K562 (cell line): ENCODE measurements at regions not wholly inside any gene's neighbourhood (a gene's known extent, or its start where the extent isn't known, plus 50 kb on each side); places are given as distances from the start of the nearest gene placed in this dataset.

ENCODE experiments used
- ATAC-seq: fragments of 200-7000 bp; cut with Tn5 transposase; 3 replicates; pipeline ENCODE4 v1.9.1; 2020; ENCODE audit warnings: moderate library complexity
- BruUV-seq: library from RNA; stranded (reverse); fragments of 400-500 nt; replicated peaks from 2 replicates; lab custom pipeline; 2021; lab: Mats Ljungman, UMichigan
- CTCF ChIA-PET: fragments of 300-600 bp; formaldehyde crosslinking; extraction: SDS; loops from one replicate; lab custom pipeline; 2021; ENCODE audit warnings: low intra/inter-chr PET ratio; lab: Yijun Ruan, JAX
- POLR2A ChIA-PET: fragments of 300-600, 350-650 bp; sonication (Branson Sonifier 250); formaldehyde crosslinking; extraction: SDS; loops from one replicate; lab custom pipeline; 2021; ENCODE audit warnings: antibody characterized with exemption, inconsistent platforms; lab: Yijun Ruan, JAX
- DNase-seq, 4 experiments: peaks; one replicate each; pipeline versions ENCODE4 v3.0.0 to v3.0.0-alpha.2; 2011 to 2018; ENCODE audit warnings: low spot score in 3 of 4, mixed read lengths in 3 of 4; ENCODE audit errors: extremely low read depth in 1 of 4
- FAIRE-seq: peaks from 2 replicates; lab custom pipeline; 2011; peaks lifted over from hg19 to GRCh38; lab: Jason Lieb, UNC
- H2AFZ ChIP-seq: 2 replicates; pipeline ENCODE4 v1.6.0; 2011; ENCODE audit warnings: low read depth, low read length, control low read depth, inconsistent platforms
- H3K27ac ChIP-seq: fragments of 200-600 bp; 3 replicates; pipeline ENCODE4 v1.8.0; 2011; ENCODE audit warnings: low read depth, mild to moderate bottlenecking, control low read depth, inconsistent platforms, low read length, moderate library complexity, mixed read lengths; ENCODE audit errors: extremely low read depth
- H3K27me3 ChIP-seq, 2 experiments: fragments of 300-600 bp in 1 of 2; 2 replicates in 1 of 2; 3 replicates in 1 of 2; pipeline versions ENCODE4 v1.6.0 to v1.8.0; 2011; ENCODE audit warnings: inconsistent platforms in 2 of 2, low read length in 2 of 2, mild to moderate bottlenecking in 1 of 2, mixed read lengths in 1 of 2, moderate library complexity in 1 of 2; ENCODE audit not compliant: control insufficient read depth in 2 of 2, insufficient read depth in 2 of 2
- H3K36me3 ChIP-seq: fragments of 300-600 bp; 3 replicates; pipeline ENCODE4 v1.8.0; 2011; ENCODE audit warnings: mild to moderate bottlenecking, low read length, inconsistent platforms; ENCODE audit not compliant: control insufficient read depth, insufficient read depth
- H3K4me1 ChIP-seq, 2 experiments: fragments of 200-600 bp in 1 of 2; replicated peaks in 1 of 2; 2 replicates in 1 of 2; 3 replicates in 1 of 2; pipeline versions ENCODE4 v1.5.1 to v1.8.0; 2011; ENCODE audit warnings: inconsistent platforms in 2 of 2, low read length in 2 of 2, mild to moderate bottlenecking in 1 of 2, mixed read lengths in 1 of 2, moderate library complexity in 1 of 2; ENCODE audit not compliant: control insufficient read depth in 2 of 2, insufficient read depth in 2 of 2
- H3K4me2 ChIP-seq: 2 replicates; pipeline ENCODE4 v1.6.1; 2011; ENCODE audit warnings: low read length, control low read depth, inconsistent platforms, mixed read lengths; ENCODE audit not compliant: insufficient read depth
- H3K4me3 ChIP-seq: fragments of 200-600 bp; sonication (generic), shearing (Covaris generic); 2 replicates; pipeline ENCODE4 v1.5.1; 2016; ENCODE audit warnings: control low read depth, inconsistent platforms
- H3K79me2 ChIP-seq: fragments of 200-600 bp; 3 replicates; pipeline ENCODE4 v1.8.0; 2011; ENCODE audit warnings: low read length, inconsistent platforms; ENCODE audit not compliant: control insufficient read depth, insufficient read depth
- H3K9ac ChIP-seq, 2 experiments: 2 replicates each; pipeline versions ENCODE4 v1.6.0 to v1.6.1; 2011; ENCODE audit warnings: low read depth in 2 of 2, low read length in 2 of 2, control low read depth in 1 of 2, inconsistent platforms in 1 of 2, mild to moderate bottlenecking in 1 of 2, mixed read lengths in 1 of 2; ENCODE audit not compliant: insufficient read depth in 1 of 2
- H3K9me1 ChIP-seq: one replicate; pipeline ENCODE4 v1.6.0; 2011; ENCODE audit warnings: inconsistent platforms, mild to moderate bottlenecking, low read length, moderate library complexity; ENCODE audit not compliant: control insufficient read depth, insufficient read depth
- H3K9me3 ChIP-seq: replicated peaks from 2 replicates; pipeline ENCODE4 v1.5.1; 2011; ENCODE audit warnings: low read depth, low read length, inconsistent platforms; ENCODE audit not compliant: control insufficient read depth, insufficient read depth
- H4K20me1 ChIP-seq: replicated peaks from 2 replicates; pipeline ENCODE4 v1.6.1; 2011; ENCODE audit warnings: low read length, inconsistent platforms, mixed read lengths; ENCODE audit not compliant: control insufficient read depth, insufficient read depth
- SP1 ChIP-seq: sonication (generic); formaldehyde crosslinking; IDR thresholded peaks from 2 replicates; pipeline ENCODE4 v1.8.1; 2022; ENCODE audit warnings: mild to moderate bottlenecking, missing genetic modification reagents
- WGBS: fragments of 100-300 bp; shearing (Covaris generic); methylation state at CpG from one replicate; pipeline ENCODE4 v1.1.6; 2016; ENCODE audit warnings: low coverage, mixed read lengths; ENCODE audit not compliant: insufficient coverage; ENCODE audit errors: missing lambda C conversion rate; 5-methylcytosine and 5-hydroxymethylcytosine counted together
- in situ Hi-C: fragments of 300-500 bp; cut with MboI; formaldehyde crosslinking; loops from 4 replicates; pipeline ENCODE4 v1.15.0; 2018; ENCODE audit warnings: inconsistent platforms, mixed read lengths
- intact Hi-C: fragments of 100-400 bp; cut with micrococcal nuclease; formaldehyde crosslinking; loops from 2 replicates; pipeline ENCODE4 v1.14.2; 2022
- TF ChIP-seq, protein P1 (sequence below): fragments of 200-600 bp; sonication (generic); IDR thresholded peaks from one replicate; pipeline ENCODE4 v1.6.1; 2012; ENCODE audit warnings: mild to moderate bottlenecking, low read depth, low read length, inconsistent platforms
- TF ChIP-seq, protein P2 (sequence below): fragments of 450-650 bp; conservative IDR thresholded peaks from 2 replicates; pipeline ENCODE4 v1.6.1; 2016; ENCODE audit warnings: missing genetic modification characterization, low read depth, mild to moderate bottlenecking, control low read depth, missing compliant biosample characterization

DNA sequence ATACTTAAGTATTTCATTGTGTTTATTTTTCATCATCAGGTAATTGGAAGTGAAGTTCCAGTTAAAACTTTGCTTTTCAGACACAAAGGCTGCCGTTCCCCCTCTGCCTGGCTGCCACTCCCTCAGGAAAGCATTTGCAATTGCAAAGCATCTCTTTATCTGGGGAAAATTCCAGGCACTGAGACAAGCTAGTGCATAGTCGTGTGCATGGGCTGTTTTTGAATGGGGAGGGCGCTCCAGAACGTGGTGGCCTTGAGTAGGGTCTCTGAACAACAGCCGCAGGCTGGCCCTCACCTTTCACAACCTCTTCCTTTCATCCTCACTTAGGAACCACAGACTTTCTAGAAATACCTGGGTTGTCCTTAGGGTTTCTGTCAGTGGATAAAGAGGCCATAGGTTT is 285.1 kb upstream of the ADAMTS16 start:
- no peak overlapping the region for H3K4me3 ChIP-seq
- H3K4me2 ChIP-seq: no peak overlapping the region
- no peaks in the 10 kb centered on the region for H3K79me2 ChIP-seq
- no peaks in the 10 kb centered on the region for H4K20me1 ChIP-seq
- in situ Hi-C loops: no loop called here
- no peaks in the 10 kb centered on the region for H3K36me3 ChIP-seq
- no TSS peak for BruUV-seq
- WGBS: 0% methylated on average over 5 of the region's 5 CpGs
- H3K9ac ChIP-seq: no peak overlapping the region
- intact Hi-C loops: no loop called here
- H3K9me3 ChIP-seq: no peaks in the 10 kb centered on the region
- FAIRE-seq: no peak
- no peaks in the 10 kb centered on the region for H3K27me3 ChIP-seq
- ChIA-PET POLR2A (no interaction called here), CTCF (no interaction called here)
- H3K9me1 ChIP-seq: no peaks in the 10 kb centered on the region
- H2AFZ ChIP-seq: no peak overlapping the region
- no peak for ATAC-seq
- no peaks in the 10 kb centered on the region for H3K4me1 ChIP-seq
- TF ChIP-seq, protein P1, sequence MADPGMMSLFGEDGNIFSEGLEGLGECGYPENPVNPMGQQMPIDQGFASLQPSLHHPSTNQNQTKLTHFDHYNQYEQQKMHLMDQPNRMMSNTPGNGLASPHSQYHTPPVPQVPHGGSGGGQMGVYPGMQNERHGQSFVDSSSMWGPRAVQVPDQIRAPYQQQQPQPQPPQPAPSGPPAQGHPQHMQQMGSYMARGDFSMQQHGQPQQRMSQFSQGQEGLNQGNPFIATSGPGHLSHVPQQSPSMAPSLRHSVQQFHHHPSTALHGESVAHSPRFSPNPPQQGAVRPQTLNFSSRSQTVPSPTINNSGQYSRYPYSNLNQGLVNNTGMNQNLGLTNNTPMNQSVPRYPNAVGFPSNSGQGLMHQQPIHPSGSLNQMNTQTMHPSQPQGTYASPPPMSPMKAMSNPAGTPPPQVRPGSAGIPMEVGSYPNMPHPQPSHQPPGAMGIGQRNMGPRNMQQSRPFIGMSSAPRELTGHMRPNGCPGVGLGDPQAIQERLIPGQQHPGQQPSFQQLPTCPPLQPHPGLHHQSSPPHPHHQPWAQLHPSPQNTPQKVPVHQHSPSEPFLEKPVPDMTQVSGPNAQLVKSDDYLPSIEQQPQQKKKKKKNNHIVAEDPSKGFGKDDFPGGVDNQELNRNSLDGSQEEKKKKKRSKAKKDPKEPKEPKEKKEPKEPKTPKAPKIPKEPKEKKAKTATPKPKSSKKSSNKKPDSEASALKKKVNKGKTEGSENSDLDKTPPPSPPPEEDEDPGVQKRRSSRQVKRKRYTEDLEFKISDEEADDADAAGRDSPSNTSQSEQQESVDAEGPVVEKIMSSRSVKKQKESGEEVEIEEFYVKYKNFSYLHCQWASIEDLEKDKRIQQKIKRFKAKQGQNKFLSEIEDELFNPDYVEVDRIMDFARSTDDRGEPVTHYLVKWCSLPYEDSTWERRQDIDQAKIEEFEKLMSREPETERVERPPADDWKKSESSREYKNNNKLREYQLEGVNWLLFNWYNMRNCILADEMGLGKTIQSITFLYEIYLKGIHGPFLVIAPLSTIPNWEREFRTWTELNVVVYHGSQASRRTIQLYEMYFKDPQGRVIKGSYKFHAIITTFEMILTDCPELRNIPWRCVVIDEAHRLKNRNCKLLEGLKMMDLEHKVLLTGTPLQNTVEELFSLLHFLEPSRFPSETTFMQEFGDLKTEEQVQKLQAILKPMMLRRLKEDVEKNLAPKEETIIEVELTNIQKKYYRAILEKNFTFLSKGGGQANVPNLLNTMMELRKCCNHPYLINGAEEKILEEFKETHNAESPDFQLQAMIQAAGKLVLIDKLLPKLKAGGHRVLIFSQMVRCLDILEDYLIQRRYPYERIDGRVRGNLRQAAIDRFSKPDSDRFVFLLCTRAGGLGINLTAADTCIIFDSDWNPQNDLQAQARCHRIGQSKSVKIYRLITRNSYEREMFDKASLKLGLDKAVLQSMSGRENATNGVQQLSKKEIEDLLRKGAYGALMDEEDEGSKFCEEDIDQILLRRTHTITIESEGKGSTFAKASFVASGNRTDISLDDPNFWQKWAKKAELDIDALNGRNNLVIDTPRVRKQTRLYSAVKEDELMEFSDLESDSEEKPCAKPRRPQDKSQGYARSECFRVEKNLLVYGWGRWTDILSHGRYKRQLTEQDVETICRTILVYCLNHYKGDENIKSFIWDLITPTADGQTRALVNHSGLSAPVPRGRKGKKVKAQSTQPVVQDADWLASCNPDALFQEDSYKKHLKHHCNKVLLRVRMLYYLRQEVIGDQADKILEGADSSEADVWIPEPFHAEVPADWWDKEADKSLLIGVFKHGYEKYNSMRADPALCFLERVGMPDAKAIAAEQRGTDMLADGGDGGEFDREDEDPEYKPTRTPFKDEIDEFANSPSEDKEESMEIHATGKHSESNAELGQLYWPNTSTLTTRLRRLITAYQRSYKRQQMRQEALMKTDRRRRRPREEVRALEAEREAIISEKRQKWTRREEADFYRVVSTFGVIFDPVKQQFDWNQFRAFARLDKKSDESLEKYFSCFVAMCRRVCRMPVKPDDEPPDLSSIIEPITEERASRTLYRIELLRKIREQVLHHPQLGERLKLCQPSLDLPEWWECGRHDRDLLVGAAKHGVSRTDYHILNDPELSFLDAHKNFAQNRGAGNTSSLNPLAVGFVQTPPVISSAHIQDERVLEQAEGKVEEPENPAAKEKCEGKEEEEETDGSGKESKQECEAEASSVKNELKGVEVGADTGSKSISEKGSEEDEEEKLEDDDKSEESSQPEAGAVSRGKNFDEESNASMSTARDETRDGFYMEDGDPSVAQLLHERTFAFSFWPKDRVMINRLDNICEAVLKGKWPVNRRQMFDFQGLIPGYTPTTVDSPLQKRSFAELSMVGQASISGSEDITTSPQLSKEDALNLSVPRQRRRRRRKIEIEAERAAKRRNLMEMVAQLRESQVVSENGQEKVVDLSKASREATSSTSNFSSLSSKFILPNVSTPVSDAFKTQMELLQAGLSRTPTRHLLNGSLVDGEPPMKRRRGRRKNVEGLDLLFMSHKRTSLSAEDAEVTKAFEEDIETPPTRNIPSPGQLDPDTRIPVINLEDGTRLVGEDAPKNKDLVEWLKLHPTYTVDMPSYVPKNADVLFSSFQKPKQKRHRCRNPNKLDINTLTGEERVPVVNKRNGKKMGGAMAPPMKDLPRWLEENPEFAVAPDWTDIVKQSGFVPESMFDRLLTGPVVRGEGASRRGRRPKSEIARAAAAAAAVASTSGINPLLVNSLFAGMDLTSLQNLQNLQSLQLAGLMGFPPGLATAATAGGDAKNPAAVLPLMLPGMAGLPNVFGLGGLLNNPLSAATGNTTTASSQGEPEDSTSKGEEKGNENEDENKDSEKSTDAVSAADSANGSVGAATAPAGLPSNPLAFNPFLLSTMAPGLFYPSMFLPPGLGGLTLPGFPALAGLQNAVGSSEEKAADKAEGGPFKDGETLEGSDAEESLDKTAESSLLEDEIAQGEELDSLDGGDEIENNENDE: no peak
- no peak for TF ChIP-seq SP1
- TF ChIP-seq, protein P2, sequence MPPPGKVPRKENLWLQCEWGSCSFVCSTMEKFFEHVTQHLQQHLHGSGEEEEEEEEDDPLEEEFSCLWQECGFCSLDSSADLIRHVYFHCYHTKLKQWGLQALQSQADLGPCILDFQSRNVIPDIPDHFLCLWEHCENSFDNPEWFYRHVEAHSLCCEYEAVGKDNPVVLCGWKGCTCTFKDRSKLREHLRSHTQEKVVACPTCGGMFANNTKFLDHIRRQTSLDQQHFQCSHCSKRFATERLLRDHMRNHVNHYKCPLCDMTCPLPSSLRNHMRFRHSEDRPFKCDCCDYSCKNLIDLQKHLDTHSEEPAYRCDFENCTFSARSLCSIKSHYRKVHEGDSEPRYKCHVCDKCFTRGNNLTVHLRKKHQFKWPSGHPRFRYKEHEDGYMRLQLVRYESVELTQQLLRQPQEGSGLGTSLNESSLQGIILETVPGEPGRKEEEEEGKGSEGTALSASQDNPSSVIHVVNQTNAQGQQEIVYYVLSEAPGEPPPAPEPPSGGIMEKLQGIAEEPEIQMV (tag): no peak
- H3K27ac ChIP-seq: no peak overlapping the region
- DNase-seq: no peak
